IMR-90 (cell line): ENCODE measurements at regions not wholly inside any gene's neighbourhood (a gene's known extent, or its start where the extent isn't known, plus 50 kb on each side); places are given as distances from the start of the nearest gene placed in this dataset.

ENCODE experiments used
- ATAC-seq: fragments of 200-7000 bp; cut with Tn5 transposase; 2 replicates; pipeline ENCODE4 v1.9.1; 2020; ENCODE audit warnings: low read depth, mild to moderate bottlenecking, moderate library complexity
- BruUV-seq: library from RNA; stranded (reverse); fragments of 400-500 nt; replicated peaks from 2 replicates; lab custom pipeline; 2021; lab: Mats Ljungman, UMichigan
- CTCF ChIA-PET: fragments of 300-600 bp; formaldehyde crosslinking; extraction: SDS; loops from one replicate; lab custom pipeline; 2021; ENCODE audit warnings: antibody characterized with exemption; lab: Yijun Ruan, JAX
- POLR2A ChIA-PET: fragments of 300-600 bp; sonication (Branson Sonifier 250); formaldehyde crosslinking; loops from one replicate; lab custom pipeline; 2022; ENCODE audit warnings: antibody characterized with exemption; ENCODE audit not compliant: unreplicated experiment; lab: Charles Lee
- DNase-seq: peaks from one replicate; pipeline ENCODE4 v3.0.0; 2013
- H2AFZ ChIP-seq: replicated peaks from 2 replicates; pipeline ENCODE3; 2013; ENCODE audit warnings: low read length, mild to moderate bottlenecking; ENCODE audit not compliant: poor library complexity
- H2AK5ac ChIP-seq: 2 replicates; pipeline ENCODE4 v1.6.1; 2013; ENCODE audit warnings: low read depth, low read length, inconsistent platforms
- H2AK9ac ChIP-seq: replicated peaks from 2 replicates; pipeline ENCODE3; 2013; ENCODE audit warnings: mild to moderate bottlenecking, low read depth, low read length, moderate library complexity; ENCODE audit not compliant: poor library complexity
- H2BK120ac ChIP-seq: 2 replicates; pipeline ENCODE4 v1.6.1; 2013; ENCODE audit warnings: low read depth, low read length, inconsistent platforms
- H2BK15ac ChIP-seq: 3 replicates; pipeline ENCODE4 v1.6.1; 2013; ENCODE audit warnings: low read depth, low read length, inconsistent platforms
- H2BK20ac ChIP-seq: 2 replicates; pipeline ENCODE4 v1.6.1; 2013; ENCODE audit warnings: low read depth, mild to moderate bottlenecking, inconsistent platforms, low read length, moderate library complexity
- H2BK5ac ChIP-seq: 2 replicates; pipeline ENCODE4 v1.6.1; 2013; ENCODE audit warnings: mild to moderate bottlenecking, low read depth, low read length, inconsistent platforms; ENCODE audit not compliant: poor library complexity, severe bottlenecking
- H3K14ac ChIP-seq: replicated peaks from 2 replicates; pipeline ENCODE4 v1.6.1; 2013; ENCODE audit warnings: low read depth, low read length, inconsistent platforms
- H3K18ac ChIP-seq: 2 replicates; pipeline ENCODE4 v1.6.1; 2013; ENCODE audit warnings: low read depth, low read length, control low read depth
- H3K23ac ChIP-seq: 2 replicates; pipeline ENCODE4 v1.6.1; 2013; ENCODE audit warnings: low read depth, low read length, inconsistent platforms
- H3K27ac ChIP-seq: 2 replicates; pipeline ENCODE4 v1.5.1; 2013; ENCODE audit warnings: mild to moderate bottlenecking, control low read depth, low read length; ENCODE audit not compliant: insufficient read depth
- H3K27me3 ChIP-seq: 2 replicates; pipeline ENCODE4 v1.6.1; 2013; ENCODE audit warnings: low read length; ENCODE audit not compliant: control insufficient read depth, insufficient read depth
- H3K36me3 ChIP-seq: 2 replicates; pipeline ENCODE4 v1.6.1; 2013; ENCODE audit warnings: low read length, mixed read lengths; ENCODE audit not compliant: control insufficient read depth, insufficient read depth
- H3K4ac ChIP-seq: 2 replicates; pipeline ENCODE4 v1.6.1; 2013; ENCODE audit warnings: low read depth, low read length, inconsistent platforms
- H3K4me1 ChIP-seq: 2 replicates; pipeline ENCODE4 v1.6.1; 2013; ENCODE audit warnings: low read length, mixed read lengths; ENCODE audit not compliant: control insufficient read depth, insufficient read depth
- H3K4me2 ChIP-seq: 2 replicates; pipeline ENCODE4 v1.6.1; 2013; ENCODE audit warnings: low read depth, mild to moderate bottlenecking, control low read depth, low read length, moderate library complexity
- H3K4me3 ChIP-seq: 2 replicates; pipeline ENCODE4 v1.5.1; 2013; ENCODE audit warnings: low read depth, mild to moderate bottlenecking, control low read depth, low read length, moderate library complexity; ENCODE audit not compliant: insufficient read depth
- H3K56ac ChIP-seq: 2 replicates; pipeline ENCODE4 v1.6.1; 2013; ENCODE audit warnings: low read length, inconsistent platforms; ENCODE audit not compliant: insufficient read depth; ENCODE audit errors: extremely low read depth
- H3K79me1 ChIP-seq, 2 experiments: 2 replicates each; pipeline ENCODE4 v1.6.1; 2013; ENCODE audit warnings: low read length in 2 of 2, inconsistent platforms in 1 of 2, low read depth in 1 of 2
- H3K9ac ChIP-seq: 2 replicates; pipeline ENCODE4 v1.6.1; 2013; ENCODE audit warnings: low read depth, low read length, control low read depth
- H3K9me1 ChIP-seq: 2 replicates; pipeline ENCODE4 v1.6.1; 2013; ENCODE audit warnings: low read length, inconsistent platforms; ENCODE audit not compliant: insufficient read depth
- H3K9me3 ChIP-seq: 2 replicates; pipeline ENCODE4 v1.6.1; 2013; ENCODE audit warnings: low read length; ENCODE audit not compliant: control insufficient read depth, insufficient read depth
- H4K20me1 ChIP-seq: 2 replicates; pipeline ENCODE4 v1.6.1; 2013; ENCODE audit warnings: low read length, inconsistent platforms; ENCODE audit not compliant: insufficient read depth
- H4K5ac ChIP-seq: 2 replicates; pipeline ENCODE4 v1.6.1; 2013; ENCODE audit warnings: mild to moderate bottlenecking, low read depth, low read length, control low read depth
- H4K8ac ChIP-seq, 2 experiments: 2 replicates each; pipeline ENCODE4 v1.6.1; 2013; ENCODE audit warnings: low read depth in 2 of 2, low read length in 2 of 2, control low read depth in 1 of 2, inconsistent platforms in 1 of 2
- H4K91ac ChIP-seq: 2 replicates; pipeline ENCODE4 v1.6.1; 2013; ENCODE audit warnings: low read depth, low read length, inconsistent platforms; ENCODE audit not compliant: insufficient read depth
- BHLHE40 ChIP-seq: fragments of 150-350 bp; IDR thresholded peaks from 2 replicates; pipeline ENCODE4 v1.6.1; 2016; ENCODE audit warnings: mild to moderate bottlenecking, low read depth, low read length
- CEBPB ChIP-seq: IDR thresholded peaks from 2 replicates; pipeline ENCODE4 v1.6.1; 2012; ENCODE audit warnings: low read depth, low read length, improper control_type of control experiment
- CHD1 ChIP-seq: IDR thresholded peaks from 2 replicates; pipeline ENCODE4 v1.6.1; 2012; ENCODE audit warnings: low read depth, low read length, improper control_type of control experiment
- ELK1 ChIP-seq: fragments of 150-350 bp; IDR thresholded peaks from 2 replicates; pipeline ENCODE4 v1.6.1; 2016; ENCODE audit warnings: low read depth, mild to moderate bottlenecking, low read length, moderate library complexity, borderline replicate concordance
- FOS ChIP-seq: fragments of 150-350 bp; IDR thresholded peaks from 2 replicates; pipeline ENCODE4 v1.6.1; 2016; ENCODE audit warnings: low read depth, low read length
- MAFK ChIP-seq: IDR thresholded peaks from 2 replicates; pipeline ENCODE4 v1.6.1; 2012; ENCODE audit warnings: low read depth, low read length, improper control_type of control experiment
- MAZ ChIP-seq: IDR thresholded peaks from 2 replicates; pipeline ENCODE4 v1.6.1; 2012; ENCODE audit warnings: low read depth, mild to moderate bottlenecking, low read length, improper control_type of control experiment, moderate library complexity, borderline replicate concordance
- POLR2A ChIP-seq: IDR thresholded peaks from 2 replicates; pipeline ENCODE4 v1.6.1; 2012; ENCODE audit warnings: mild to moderate bottlenecking, low read depth, low read length
- RAD21 ChIP-seq: IDR thresholded peaks from 2 replicates; pipeline ENCODE4 v1.6.1; 2012; ENCODE audit warnings: low read length, improper control_type of control experiment
- WGBS, 2 experiments: methylation state at CpG; one replicate each; pipeline versions ENCODE4 v1.1.5 to v1.1.7; 2013; ENCODE audit warnings: missing lambda C conversion rate in 2 of 2; ENCODE audit not compliant: insufficient read length in 1 of 2; ENCODE audit errors: extremely low coverage in 2 of 2; 5-methylcytosine and 5-hydroxymethylcytosine counted together
- dilution Hi-C: fragments of 300-500 bp; cut with HindIII; formaldehyde crosslinking; loops from one replicate; pipeline ENCODE4 v1.14.3; 2018; ENCODE audit warnings: low sequenced_read_pairs; ENCODE audit not compliant: unreplicated experiment
- in situ Hi-C: fragments of 300-500 bp; cut with MboI; formaldehyde crosslinking; loops from 3 replicates; pipeline ENCODE4 v1.14.3; 2019; ENCODE audit warnings: low sequenced_read_pairs, inconsistent platforms, mixed read lengths
- intact Hi-C: fragments of 100-400 bp; cut with micrococcal nuclease; formaldehyde crosslinking; loops from 2 replicates; pipeline ENCODE4 v1.10.0; 2022

DNA sequence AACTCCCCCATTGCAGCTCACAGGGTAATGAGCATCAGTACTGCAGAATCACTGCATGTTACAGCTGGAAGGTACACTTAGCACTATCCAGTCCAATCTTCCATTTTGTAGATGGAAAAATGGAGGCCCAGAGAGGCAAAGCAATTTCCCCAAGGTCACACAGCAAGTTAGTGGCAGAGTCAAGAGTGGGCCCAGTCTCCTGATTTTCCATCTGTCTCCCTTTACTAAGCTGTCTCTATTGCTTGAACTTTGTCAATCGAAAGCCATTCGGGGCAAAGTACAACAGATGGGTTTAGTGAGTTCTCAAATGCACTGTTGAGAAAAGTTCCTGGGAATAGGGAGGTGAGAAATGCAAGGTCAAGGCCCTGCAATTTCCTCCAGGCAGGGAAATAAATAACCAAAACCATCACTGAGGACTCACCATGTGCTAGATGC, 50.4 kb upstream of the IFFO2 start:
- peak overlapping the region; percentile 37; the same call in 1 of the 2 replicates for H3K14ac ChIP-seq
- peaks cover 2% of the 10 kb centered on the region for H3K9me3 ChIP-seq
- H4K5ac ChIP-seq, result no peak overlapping the region
- peaks cover 28% of the 10 kb centered on the region for H3K9me1 ChIP-seq
- H3K9ac ChIP-seq, result no peak overlapping the region
- H4K20me1 ChIP-seq, result no peaks in the 10 kb centered on the region
- H4K8ac ChIP-seq, result no peak overlapping the region; a peak in 1 of 4 replicates
- POLR2A ChIA-PET, result no interaction called here
- dilution Hi-C loops (no loop called here), intact Hi-C loops (no loop called here), in situ Hi-C loops (no loop called here)
- no peaks in the 10 kb centered on the region for H3K27me3 ChIP-seq
- H3K56ac ChIP-seq, result no peak overlapping the region
- H2AFZ ChIP-seq, result no peak overlapping the region
- peak overlapping the region; percentile 35 for H2BK120ac ChIP-seq
- TF ChIP-seq CHD1, result no peak
- TF ChIP-seq BHLHE40, result no peak
- TF ChIP-seq ELK1, result no peak
- no peak for TF ChIP-seq CEBPB
- TF ChIP-seq FOS, result no peak
- no peak for TF ChIP-seq RAD21
- no peak for TF ChIP-seq MAFK
- no peak for TF ChIP-seq POLR2A
- TF ChIP-seq MAZ, result no peak
- no peak overlapping the region; the same call in 1 of the 2 replicates for H3K23ac ChIP-seq
- peaks cover 21% of the 10 kb centered on the region for H3K4me1 ChIP-seq
- peak overlapping the region; percentile 49; the same call in 1 of the 2 replicates for H2BK20ac ChIP-seq
- H3K79me1 ChIP-seq, result no peaks in the 10 kb centered on the region
- H3K18ac ChIP-seq, result no peak overlapping the region
- 0 out of 3 replicates have a peak overlapping the region, but pooled peaks have one; percentile 8 for H2BK15ac ChIP-seq
- CTCF ChIA-PET, result no interaction called here
- no peak overlapping the region for H3K27ac ChIP-seq
- ATAC-seq (no peak), DNase-seq (no peak)
- H3K4me2 ChIP-seq, result no peak overlapping the region
- no peak overlapping the region for H4K91ac ChIP-seq
- no peak overlapping the region for H3K4me3 ChIP-seq
- H2AK5ac ChIP-seq, result peak overlapping the region; percentile 72; the same call in 1 of the 2 replicates
- H3K36me3 ChIP-seq, result no peaks in the 10 kb centered on the region
- WGBS, 2 experiments, result no CpG with 5 or more reads among the region's 2 CpGs
- no peak overlapping the region for H2BK5ac ChIP-seq
- BruUV-seq, result no TSS peak
- H2AK9ac ChIP-seq, result peak overlapping the region; percentile 77
- peak overlapping the region; percentile 8; the same call in 1 of the 2 replicates for H3K4ac ChIP-seq
